SK-N-SH (cell line): ENCODE measurements at regions not wholly inside any gene's neighbourhood (a gene's known extent, or its start where the extent isn't known, plus 50 kb on each side); places are given as distances from the start of the nearest gene placed in this dataset.

Experiments
- CTCF ChIA-PET: fragments of 300-600, 350-600 bp; formaldehyde crosslinking; extraction: SDS; loops from one replicate; lab custom pipeline; 2021; lab: Yijun Ruan, JAX
- POLR2A ChIA-PET: fragments of 350-600 bp; sonication (Branson Sonifier 250); formaldehyde crosslinking; extraction: SDS; loops from one replicate; lab custom pipeline; 2020; ENCODE audit warnings: antibody characterized with exemption, inconsistent platforms; lab: Yijun Ruan, JAX
- DNase-seq: peaks from one replicate; pipeline ENCODE4 v3.0.0; 2012
- H2AFZ ChIP-seq: fragments of 200-600 bp; sonication (generic); 2 replicates; pipeline ENCODE4 v1.8.1; 2016; ENCODE audit warnings: antibody characterized with exemption, mild to moderate bottlenecking, low read depth
- H3F3A ChIP-seq: fragments of 200-600 bp; sonication (generic); replicated peaks from 2 replicates; pipeline ENCODE3; 2016; ENCODE audit warnings: antibody characterized with exemption, mild to moderate bottlenecking; ENCODE audit not compliant: insufficient read depth
- H3K27ac ChIP-seq, 2 experiments: fragments of 200-500 bp in 1 of 2; fragments of 200-600 bp in 1 of 2; sonication (Bioruptor generic) in 1 of 2; sonication (generic), shearing (Covaris generic) in 1 of 2; 2 replicates each; pipeline versions ENCODE4 v1.5.1 to v1.6.1; 2014 to 2016; ENCODE audit warnings: low read depth in 2 of 2, inconsistent platforms in 1 of 2, low read length in 1 of 2, mild to moderate bottlenecking in 1 of 2, mixed read lengths in 1 of 2
- H3K27me3 ChIP-seq: fragments of 200-600 bp; sonication (generic), shearing (Covaris generic); 2 replicates; pipeline ENCODE4 v1.6.1; 2016; ENCODE audit warnings: mixed run types; ENCODE audit not compliant: insufficient read depth
- H3K36me3 ChIP-seq, 2 experiments: fragments of 200-500 bp in 1 of 2; fragments of 200-600 bp in 1 of 2; sonication (Bioruptor generic) in 1 of 2; sonication (generic) in 1 of 2; replicated peaks in 1 of 2; 2 replicates each; pipeline versions ENCODE3 to v1.5.1; 2014 to 2016; ENCODE audit warnings: low read length in 1 of 2, mild to moderate bottlenecking in 1 of 2; ENCODE audit not compliant: insufficient read depth in 2 of 2, control insufficient read depth in 1 of 2
- H3K4me1 ChIP-seq, 2 experiments: fragments of 200-500 bp in 1 of 2; fragments of 200-600 bp in 1 of 2; sonication (Bioruptor generic) in 1 of 2; sonication (generic), shearing (Covaris generic) in 1 of 2; 2 replicates each; pipeline versions ENCODE4 v1.5.1 to v1.6.1; 2014 to 2016; ENCODE audit warnings: low read depth in 1 of 2, low read length in 1 of 2, mixed run types in 1 of 2; ENCODE audit not compliant: insufficient read depth in 2 of 2, control insufficient read depth in 1 of 2
- H3K4me2 ChIP-seq: fragments of 200-600 bp; sonication (generic), shearing (Covaris generic); 2 replicates; pipeline ENCODE4 v1.6.1; 2017; ENCODE audit warnings: mixed run types
- H3K4me3 ChIP-seq, 2 experiments: fragments of 200-500 bp in 1 of 2; fragments of 200-600 bp in 1 of 2; sonication (Bioruptor generic) in 1 of 2; sonication (generic), shearing (Covaris generic) in 1 of 2; 2 replicates each; pipeline versions ENCODE4 v1.5.1 to v1.8.1; 2014 to 2016; ENCODE audit warnings: low read depth in 2 of 2, inconsistent platforms in 1 of 2, low read length in 1 of 2, mild to moderate bottlenecking in 1 of 2, mixed read lengths in 1 of 2, moderate library complexity in 1 of 2
- H3K79me2 ChIP-seq: fragments of 200-600 bp; sonication (generic); 2 replicates; pipeline ENCODE4 v1.8.1; 2017; ENCODE audit warnings: mild to moderate bottlenecking; ENCODE audit not compliant: insufficient read depth
- H3K9ac ChIP-seq: fragments of 200-600 bp; sonication (generic); 2 replicates; pipeline ENCODE4 v1.6.1; 2017; ENCODE audit warnings: mixed run types
- H3K9me2 ChIP-seq: fragments of 200-600 bp; sonication (generic); 2 replicates; pipeline ENCODE4 v1.6.1; 2017; ENCODE audit warnings: mixed run types
- H3K9me3 ChIP-seq: fragments of 200-600 bp; sonication (generic); 2 replicates; pipeline ENCODE4 v1.6.1; 2017; ENCODE audit warnings: mixed run types, mild to moderate bottlenecking, moderate library complexity
- H4K20me1 ChIP-seq: fragments of 200-600 bp; sonication (generic); 2 replicates; pipeline ENCODE4 v1.6.1; 2017; ENCODE audit warnings: mild to moderate bottlenecking, mixed run types; ENCODE audit not compliant: insufficient read depth
- CHD2 ChIP-seq: fragments of 150-350 bp; IDR thresholded peaks from 2 replicates; pipeline ENCODE4 v1.6.1; 2018; ENCODE audit warnings: low read length; ENCODE audit not compliant: partially characterized antibody
- ELF1 ChIP-seq: IDR thresholded peaks from 2 replicates; pipeline ENCODE4 v1.4.0; 2012
- FOXM1 ChIP-seq: IDR thresholded peaks from 2 replicates; pipeline ENCODE4 v1.4.0; 2012; ENCODE audit warnings: low read depth, mild to moderate bottlenecking
- GATA2 ChIP-seq: sonication (generic); formaldehyde crosslinking; IDR thresholded peaks from 2 replicates; pipeline ENCODE4 v1.5.0; 2020; ENCODE audit warnings: mild to moderate bottlenecking, missing genetic modification reagents
- NFIC ChIP-seq: IDR thresholded peaks from 2 replicates; pipeline ENCODE4 v1.4.0; 2012; ENCODE audit warnings: borderline replicate concordance
- POLR2AphosphoS5 ChIP-seq: IDR thresholded peaks from 2 replicates; pipeline ENCODE4 v1.6.1; 2012; ENCODE audit warnings: low read depth, low read length
- RAD21 ChIP-seq: IDR thresholded peaks from 2 replicates; pipeline ENCODE4 v1.6.1; 2012; ENCODE audit warnings: mild to moderate bottlenecking, low read length
- RCOR1 ChIP-seq: fragments of 150-350 bp; IDR thresholded peaks from 2 replicates; pipeline ENCODE4 v1.6.1; 2017; ENCODE audit warnings: antibody characterized with exemption, low read length
- RXRA ChIP-seq: IDR thresholded peaks from 2 replicates; pipeline ENCODE4 v1.4.0; 2012; ENCODE audit warnings: low read depth, mild to moderate bottlenecking, borderline replicate concordance
- SIN3A ChIP-seq: IDR thresholded peaks from 2 replicates; pipeline ENCODE4 v1.6.1; 2012; ENCODE audit warnings: low read depth, mild to moderate bottlenecking, low read length, moderate library complexity, borderline replicate concordance
- SMC3 ChIP-seq: IDR thresholded peaks from 2 replicates; pipeline ENCODE4 v1.6.1; 2012; ENCODE audit warnings: low read depth, low read length, improper control_type of control experiment
- TCF12 ChIP-seq: IDR thresholded peaks from 2 replicates; pipeline ENCODE4 v1.4.0; 2012
- USF1 ChIP-seq: IDR thresholded peaks from 2 replicates; pipeline ENCODE4 v1.4.0; 2012; ENCODE audit warnings: low read depth, borderline replicate concordance
- YY1 ChIP-seq: IDR thresholded peaks from 2 replicates; pipeline ENCODE4 v1.4.0; 2012; ENCODE audit warnings: low read depth, mild to moderate bottlenecking
- WGBS: methylation state at CpG from one replicate; pipeline ENCODE4 v1.1.6; 2017; ENCODE audit warnings: low lambda C conversion rate; 5-methylcytosine and 5-hydroxymethylcytosine counted together
- TF ChIP-seq, protein P1 (sequence below): fragments of 200-600 bp; sonication (generic); IDR thresholded peaks from 2 replicates; pipeline ENCODE4 v1.6.1; 2017; ENCODE audit warnings: antibody characterized with exemption, mild to moderate bottlenecking, moderate library complexity
- TF ChIP-seq, protein P2 (sequence below): fragments of 150-350 bp; IDR thresholded peaks from 2 replicates; pipeline ENCODE4 v1.6.1; 2017; ENCODE audit warnings: antibody characterized with exemption, low read length, low read depth, borderline replicate concordance

- DNase-seq = no peak
- WGBS = 31% methylated on average over 2 of the region's 2 CpGs
- Histone ChIP-seq H3K36me3 (no peaks in the 10 kb centered on the region), H3K9me3 (no peaks in the 10 kb centered on the region), H2AFZ (no peak overlapping the region), H3K4me3 (no peak overlapping the region), H3K27me3 (no peaks in the 10 kb centered on the region), H4K20me1 (no peaks in the 10 kb centered on the region)
- TF ChIP-seq, protein P1, sequence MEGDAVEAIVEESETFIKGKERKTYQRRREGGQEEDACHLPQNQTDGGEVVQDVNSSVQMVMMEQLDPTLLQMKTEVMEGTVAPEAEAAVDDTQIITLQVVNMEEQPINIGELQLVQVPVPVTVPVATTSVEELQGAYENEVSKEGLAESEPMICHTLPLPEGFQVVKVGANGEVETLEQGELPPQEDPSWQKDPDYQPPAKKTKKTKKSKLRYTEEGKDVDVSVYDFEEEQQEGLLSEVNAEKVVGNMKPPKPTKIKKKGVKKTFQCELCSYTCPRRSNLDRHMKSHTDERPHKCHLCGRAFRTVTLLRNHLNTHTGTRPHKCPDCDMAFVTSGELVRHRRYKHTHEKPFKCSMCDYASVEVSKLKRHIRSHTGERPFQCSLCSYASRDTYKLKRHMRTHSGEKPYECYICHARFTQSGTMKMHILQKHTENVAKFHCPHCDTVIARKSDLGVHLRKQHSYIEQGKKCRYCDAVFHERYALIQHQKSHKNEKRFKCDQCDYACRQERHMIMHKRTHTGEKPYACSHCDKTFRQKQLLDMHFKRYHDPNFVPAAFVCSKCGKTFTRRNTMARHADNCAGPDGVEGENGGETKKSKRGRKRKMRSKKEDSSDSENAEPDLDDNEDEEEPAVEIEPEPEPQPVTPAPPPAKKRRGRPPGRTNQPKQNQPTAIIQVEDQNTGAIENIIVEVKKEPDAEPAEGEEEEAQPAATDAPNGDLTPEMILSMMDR = no peak
- TF ChIP-seq SMC3 = no peak
- no peak for TF ChIP-seq FOXM1
- no peak for TF ChIP-seq SIN3A
- TF ChIP-seq, protein P2, sequence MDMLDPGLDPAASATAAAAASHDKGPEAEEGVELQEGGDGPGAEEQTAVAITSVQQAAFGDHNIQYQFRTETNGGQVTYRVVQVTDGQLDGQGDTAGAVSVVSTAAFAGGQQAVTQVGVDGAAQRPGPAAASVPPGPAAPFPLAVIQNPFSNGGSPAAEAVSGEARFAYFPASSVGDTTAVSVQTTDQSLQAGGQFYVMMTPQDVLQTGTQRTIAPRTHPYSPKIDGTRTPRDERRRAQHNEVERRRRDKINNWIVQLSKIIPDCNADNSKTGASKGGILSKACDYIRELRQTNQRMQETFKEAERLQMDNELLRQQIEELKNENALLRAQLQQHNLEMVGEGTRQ = no peak
- TF ChIP-seq NFIC = no peak
- no peak for TF ChIP-seq RXRA
- no peak for TF ChIP-seq YY1
- no peak for TF ChIP-seq USF1
- TF ChIP-seq GATA2 (CRISPR knock-in tag) = no peak
- TF ChIP-seq, all 33 proteins: peak for 0
- no peaks in the 10 kb centered on the region for H3F3A ChIP-seq
- H3K27ac ChIP-seq = no peak overlapping the region
- ChIA-PET CTCF (no interaction called here), POLR2A (no interaction called here)
- H3K9me2 ChIP-seq = no peaks in the 10 kb centered on the region
- no peak overlapping the region for H3K4me2 ChIP-seq
- H3K79me2 ChIP-seq = no peaks in the 10 kb centered on the region
- no peak overlapping the region for H3K9ac ChIP-seq
- H3K4me1 ChIP-seq = no peaks in the 10 kb centered on the region; a peak in 2 of 4 replicates
Observed at GRCh38 chr3:34178415-34178814, 380.0 kb downstream of the PDCD6IP start.

DNA sequence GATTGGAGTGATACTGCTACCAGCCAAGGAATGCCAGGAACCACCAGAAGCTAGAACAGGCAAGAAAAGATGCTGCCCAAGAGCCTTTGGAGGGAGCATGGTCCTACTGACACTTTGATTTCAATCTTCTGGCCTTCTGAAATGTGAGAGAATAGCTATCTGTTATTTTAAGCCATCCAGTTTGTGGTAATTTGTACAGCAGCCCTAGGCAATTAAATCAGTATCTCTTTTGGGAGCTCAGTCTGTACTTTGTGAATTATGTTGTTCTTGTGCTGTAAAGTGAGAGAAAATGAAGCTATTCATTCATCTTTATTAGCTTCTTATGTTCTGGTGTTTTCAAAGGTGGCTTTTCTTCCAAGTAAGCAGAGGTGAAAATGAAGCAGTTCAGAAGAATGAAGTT is 381.3 kb downstream of the PDCD6IP start:
- Histone ChIP-seq H3K4me3 (no peak overlapping the region), H3K27ac (no peak overlapping the region), H3K9me2 (no peaks in the 10 kb centered on the region), H4K20me1 (no peaks in the 10 kb centered on the region), H3K36me3 (no peaks in the 10 kb centered on the region), H3F3A (no peaks in the 10 kb centered on the region), H3K9ac (no peak overlapping the region), H3K9me3 (no peaks in the 10 kb centered on the region), H3K4me1 (no peaks in the 10 kb centered on the region; a peak in 1 of 4 replicates), H3K27me3 (no peaks in the 10 kb centered on the region), H2AFZ (no peak overlapping the region), H3K4me2 (no peak overlapping the region), H3K79me2 (no peaks in the 10 kb centered on the region)
- TF ChIP-seq NFIC = no peak
- TF ChIP-seq, protein P2 = no peak
- no peak for TF ChIP-seq ELF1
- TF ChIP-seq YY1 = no peak
- TF ChIP-seq RAD21 = no peak
- no peak for TF ChIP-seq POLR2AphosphoS5
- no peak for TF ChIP-seq TCF12
- no peak for TF ChIP-seq SMC3
- TF ChIP-seq USF1 = no peak
- TF ChIP-seq CHD2 = no peak
- no peak for TF ChIP-seq RCOR1
- ChIA-PET CTCF (no interaction called here), POLR2A (no interaction called here)
- DNase-seq = no peak
